Activated CD8-positive, alpha-beta T cell treated with anti-CD3 and anti-CD28 coated beads, Interleukin-2, amount 10 ng/mL, durations not matched to agents 7 days and 5 days (primary cell): ENCODE measurements at regions not wholly inside any gene's neighbourhood (a gene's known extent, or its start where the extent isn't known, plus 50 kb on each side); places are given as distances from the start of the nearest gene placed in this dataset.

ENCODE experiments used
- ATAC-seq: fragments of 150-1000 bp; cut with Tn5 transposase; one replicate; pipeline ENCODE4 v1.10.0; 2021; ENCODE audit warnings: moderate library complexity
- CTCF ChIA-PET: fragments of 350-600 bp; sonication (Branson Sonifier 250); formaldehyde crosslinking; loops from one replicate; lab custom pipeline; 2021; ENCODE audit warnings: antibody characterized with exemption; lab: Charles Lee
- POLR2A ChIA-PET: fragments of 350-600 bp; sonication (Branson Sonifier 250); formaldehyde crosslinking; loops from one replicate; lab custom pipeline; 2021; ENCODE audit warnings: antibody characterized with exemption; lab: Charles Lee
- DNase-seq: peaks from one replicate; pipeline ENCODE4 v3.0.0-alpha.2; 2020
- H3K27ac Mint-ChIP-seq: one replicate; pipeline ENCODE4 v1.8.0; 2021; ENCODE audit warnings: mild to moderate bottlenecking, mixed read lengths
- H3K27me3 Mint-ChIP-seq: one replicate; pipeline ENCODE4 v1.8.0; 2021; ENCODE audit warnings: low read depth, mixed read lengths
- H3K36me3 Mint-ChIP-seq: one replicate; pipeline ENCODE4 v1.8.0; 2021; ENCODE audit warnings: low read depth, mixed read lengths
- H3K4me1 Mint-ChIP-seq: one replicate; pipeline ENCODE4 v1.8.0; 2021; ENCODE audit warnings: low read depth, mixed read lengths
- H3K4me3 Mint-ChIP-seq: one replicate; pipeline ENCODE4 v1.8.0; 2021; ENCODE audit warnings: mild to moderate bottlenecking, mixed read lengths
- H3K9me3 Mint-ChIP-seq: one replicate; pipeline ENCODE4 v1.8.0; 2022; ENCODE audit warnings: mixed read lengths; ENCODE audit not compliant: insufficient read depth

- Mint-ChIP-seq H3K4me1 (no peaks in the 10 kb centered on the region), H3K9me3 (no peaks in the 10 kb centered on the region), H3K4me3 (no peak overlapping the region), H3K36me3 (no peaks in the 10 kb centered on the region), H3K27me3 (no peaks in the 10 kb centered on the region), H3K27ac (no peak overlapping the region)
- ChIA-PET POLR2A (no interaction called here), CTCF (no interaction called here)
- no peak for DNase-seq
- ATAC-seq, result no peak
Measured at GRCh38 chr2:155722290-155722689, 610.2 kb downstream of the NR4A2 start.

GRCh38 chr2:155715705-155716104, 616.8 kb downstream of the NR4A2 start:
- Mint-ChIP-seq H3K36me3 (no peaks in the 10 kb centered on the region), H3K4me3 (no peak overlapping the region), H3K27ac (no peak overlapping the region), H3K27me3 (no peaks in the 10 kb centered on the region), H3K9me3 (no peaks in the 10 kb centered on the region), H3K4me1 (no peaks in the 10 kb centered on the region)
- POLR2A ChIA-PET, result no interaction called here
- DNase-seq, result no peak
- no peak for ATAC-seq
- CTCF ChIA-PET, result no interaction called here

GRCh38 chr2:155714983-155715382, 617.5 kb downstream of the NR4A2 start:
- Mint-ChIP-seq H3K4me1 (no peaks in the 10 kb centered on the region), H3K9me3 (no peaks in the 10 kb centered on the region), H3K27me3 (no peaks in the 10 kb centered on the region), H3K27ac (no peak overlapping the region), H3K4me3 (no peak overlapping the region), H3K36me3 (no peaks in the 10 kb centered on the region)
- DNase-seq, result no peak
- ChIA-PET POLR2A (no interaction called here), CTCF (no interaction called here)
- ATAC-seq, result no peak

GRCh38 chr2:155708071-155708470, 624.5 kb downstream of the NR4A2 start:
- Mint-ChIP-seq H3K27me3 (no peaks in the 10 kb centered on the region), H3K4me1 (no peaks in the 10 kb centered on the region), H3K27ac (no peak overlapping the region), H3K9me3 (no peaks in the 10 kb centered on the region), H3K36me3 (no peaks in the 10 kb centered on the region), H3K4me3 (no peak overlapping the region)
- ChIA-PET POLR2A (no interaction called here), CTCF (no interaction called here)
- ATAC-seq (no peak), DNase-seq (no peak)

- POLR2A ChIA-PET, result no interaction called here
- CTCF ChIA-PET, result no interaction called here
- DNase-seq (no peak), ATAC-seq (no peak)
- no peaks in the 10 kb centered on the region for H3K9me3 Mint-ChIP-seq
- H3K27ac Mint-ChIP-seq, result no peak overlapping the region
- H3K36me3 Mint-ChIP-seq, result no peaks in the 10 kb centered on the region
- no peaks in the 10 kb centered on the region for H3K27me3 Mint-ChIP-seq
- no peak overlapping the region for H3K4me3 Mint-ChIP-seq
- H3K4me1 Mint-ChIP-seq, result no peaks in the 10 kb centered on the region
Measured at GRCh38 chr2:155703917-155704316, 628.6 kb downstream of the NR4A2 start.

GRCh38 chr2:155703048-155703447, 629.5 kb downstream of the NR4A2 start:
- POLR2A ChIA-PET, result no interaction called here
- ATAC-seq (no peak), DNase-seq (no peak)
- Mint-ChIP-seq H3K27me3 (no peaks in the 10 kb centered on the region), H3K4me1 (no peaks in the 10 kb centered on the region), H3K36me3 (no peaks in the 10 kb centered on the region), H3K9me3 (no peaks in the 10 kb centered on the region), H3K4me3 (no peak overlapping the region), H3K27ac (no peak overlapping the region)
- CTCF ChIA-PET, result no interaction called here

GRCh38 chr2:155701721-155702120, 630.8 kb downstream of the NR4A2 start:
- CTCF ChIA-PET, result no interaction called here
- ATAC-seq (no peak), DNase-seq (no peak)
- H3K4me1 Mint-ChIP-seq, result no peaks in the 10 kb centered on the region
- H3K36me3 Mint-ChIP-seq, result no peaks in the 10 kb centered on the region
- no peak overlapping the region for H3K4me3 Mint-ChIP-seq
- POLR2A ChIA-PET, result no interaction called here
- H3K27me3 Mint-ChIP-seq, result no peaks in the 10 kb centered on the region
- no peak overlapping the region for H3K27ac Mint-ChIP-seq
- H3K9me3 Mint-ChIP-seq, result no peaks in the 10 kb centered on the region

- H3K4me1 Mint-ChIP-seq, result no peaks in the 10 kb centered on the region
- POLR2A ChIA-PET, result no interaction called here
- H3K9me3 Mint-ChIP-seq, result no peaks in the 10 kb centered on the region
- H3K27me3 Mint-ChIP-seq, result no peaks in the 10 kb centered on the region
- H3K27ac Mint-ChIP-seq, result no peak overlapping the region
- ATAC-seq, result no peak
- CTCF ChIA-PET, result no interaction called here
- no peaks in the 10 kb centered on the region for H3K36me3 Mint-ChIP-seq
- no peak for DNase-seq
- no peak overlapping the region for H3K4me3 Mint-ChIP-seq
Measured at GRCh38 chr2:155696571-155696970, 636.0 kb downstream of the NR4A2 start.

GRCh38 chr2:155695505-155695904, 637.0 kb downstream of the NR4A2 start:
- ChIA-PET CTCF (no interaction called here), POLR2A (no interaction called here)
- Mint-ChIP-seq H3K36me3 (no peaks in the 10 kb centered on the region), H3K4me1 (no peaks in the 10 kb centered on the region), H3K27me3 (no peaks in the 10 kb centered on the region), H3K4me3 (no peak overlapping the region), H3K27ac (no peak overlapping the region), H3K9me3 (no peaks in the 10 kb centered on the region)
- DNase-seq (no peak), ATAC-seq (no peak)

GRCh38 chr2:155692856-155693255, 639.7 kb downstream of the NR4A2 start:
- no peaks in the 10 kb centered on the region for H3K9me3 Mint-ChIP-seq
- no peak for DNase-seq
- CTCF ChIA-PET, result no interaction called here
- ATAC-seq, result no peak
- POLR2A ChIA-PET, result no interaction called here
- H3K27ac Mint-ChIP-seq, result no peak overlapping the region
- H3K4me3 Mint-ChIP-seq, result no peak overlapping the region
- H3K4me1 Mint-ChIP-seq, result no peaks in the 10 kb centered on the region
- no peaks in the 10 kb centered on the region for H3K36me3 Mint-ChIP-seq
- no peaks in the 10 kb centered on the region for H3K27me3 Mint-ChIP-seq

- Mint-ChIP-seq H3K4me1 (no peaks in the 10 kb centered on the region), H3K9me3 (no peaks in the 10 kb centered on the region), H3K27ac (no peak overlapping the region), H3K36me3 (no peaks in the 10 kb centered on the region), H3K4me3 (no peak overlapping the region), H3K27me3 (no peaks in the 10 kb centered on the region)
- CTCF ChIA-PET, result no interaction called here
- POLR2A ChIA-PET, result no interaction called here
- no peak for ATAC-seq
- DNase-seq, result no peak
Measured at GRCh38 chr2:155692106-155692505, 640.4 kb downstream of the NR4A2 start.

- no peaks in the 10 kb centered on the region for H3K36me3 Mint-ChIP-seq
- ChIA-PET POLR2A (no interaction called here), CTCF (no interaction called here)
- no peaks in the 10 kb centered on the region for H3K4me1 Mint-ChIP-seq
- H3K27ac Mint-ChIP-seq, result no peak overlapping the region
- ATAC-seq (no peak), DNase-seq (no peak)
- H3K4me3 Mint-ChIP-seq, result no peak overlapping the region
- H3K27me3 Mint-ChIP-seq, result no peaks in the 10 kb centered on the region
- no peaks in the 10 kb centered on the region for H3K9me3 Mint-ChIP-seq
Measured at GRCh38 chr2:155690785-155691184, 641.7 kb downstream of the NR4A2 start.

- ChIA-PET CTCF (no interaction called here), POLR2A (no interaction called here)
- Mint-ChIP-seq H3K4me3 (no peak overlapping the region), H3K4me1 (no peaks in the 10 kb centered on the region), H3K27me3 (no peaks in the 10 kb centered on the region), H3K9me3 (no peaks in the 10 kb centered on the region), H3K27ac (no peak overlapping the region), H3K36me3 (no peaks in the 10 kb centered on the region)
- no peak for ATAC-seq
- no peak for DNase-seq
Measured at GRCh38 chr2:155689791-155690190, 642.7 kb downstream of the NR4A2 start.
